ENCODE measurements at regions not wholly inside any gene's neighbourhood (a gene's known extent, or its start where the extent isn't known, plus 50 kb on each side); places are given as distances from the start of the nearest gene placed in this dataset.

DNA sequence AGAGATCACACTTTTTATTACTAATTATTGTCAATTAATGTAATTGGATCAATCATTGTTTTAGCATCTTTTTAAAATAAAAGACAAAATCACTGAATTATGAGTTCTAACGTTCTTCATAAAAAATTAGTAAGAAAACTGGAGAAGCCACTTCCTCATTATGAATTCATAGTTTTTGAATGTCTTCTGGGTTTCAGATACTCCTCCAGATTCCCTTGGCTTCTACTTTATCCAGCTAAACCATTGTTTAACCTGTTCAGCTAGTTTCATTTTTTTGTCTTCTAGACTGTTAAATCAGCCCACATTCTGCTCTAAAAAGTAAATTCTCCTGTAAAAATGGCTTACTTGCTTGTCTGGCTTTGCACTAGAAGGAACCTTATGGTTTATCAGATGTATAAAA is 753.4 kb upstream of the ACVR2A start:
- TF ChIP-seq CTCF (IDR thresholded peaks at IDR 0.05; ENCODE audit: insufficient read depth, low read length) (no peak), GABPA (IDR thresholded peaks at IDR 0.05; ENCODE audit: low read depth) (no peak), POLR2AphosphoS5 (IDR thresholded peaks at IDR 0.05; ENCODE audit: low read depth) (no peak)

Measured in HL-60 (cell line).